Activated naive CD4-positive, alpha-beta T cell treated with anti-CD3 and anti-CD28 coated beads, Interleukin-2, amount 10 ng/mL, durations not matched to agents 7 days and 5 days (primary cell): ENCODE measurements at regions not wholly inside any gene's neighbourhood (a gene's known extent, or its start where the extent isn't known, plus 50 kb on each side); places are given as distances from the start of the nearest gene placed in this dataset.
A peak's percentile ranks its signal among the peaks of the same experiment; 100 is the strongest.
"Not testable (repeated sequence)": the region's sequence is repeated elsewhere in the genome, so short reads cannot be mapped to it uniquely, and the experiment has no call there.

ENCODE experiments used
- CTCF ChIA-PET: fragments of 350-600 bp; sonication (Branson Sonifier 250); formaldehyde crosslinking; loops from one replicate; lab custom pipeline; 2021; ENCODE audit warnings: antibody characterized with exemption; lab: Charles Lee
- DNase-seq: peaks from one replicate; pipeline ENCODE4 v3.0.0-alpha.2; 2020
- H3K27ac Mint-ChIP-seq: one replicate; pipeline ENCODE4 v1.8.0; 2021; ENCODE audit warnings: mild to moderate bottlenecking, moderate library complexity, mixed read lengths
- H3K27me3 Mint-ChIP-seq: one replicate; pipeline ENCODE4 v1.8.0; 2021; ENCODE audit warnings: mild to moderate bottlenecking, mixed read lengths
- H3K36me3 Mint-ChIP-seq: one replicate; pipeline ENCODE4 v1.8.0; 2021; ENCODE audit warnings: mixed read lengths
- H3K4me1 Mint-ChIP-seq: one replicate; pipeline ENCODE4 v1.8.0; 2021; ENCODE audit warnings: mixed read lengths
- H3K4me3 Mint-ChIP-seq: one replicate; pipeline ENCODE4 v1.8.0; 2021; ENCODE audit warnings: mild to moderate bottlenecking, moderate library complexity, mixed read lengths
- H3K9me3 Mint-ChIP-seq: one replicate; pipeline ENCODE4 v1.8.0; 2021; ENCODE audit warnings: mixed read lengths

DNA sequence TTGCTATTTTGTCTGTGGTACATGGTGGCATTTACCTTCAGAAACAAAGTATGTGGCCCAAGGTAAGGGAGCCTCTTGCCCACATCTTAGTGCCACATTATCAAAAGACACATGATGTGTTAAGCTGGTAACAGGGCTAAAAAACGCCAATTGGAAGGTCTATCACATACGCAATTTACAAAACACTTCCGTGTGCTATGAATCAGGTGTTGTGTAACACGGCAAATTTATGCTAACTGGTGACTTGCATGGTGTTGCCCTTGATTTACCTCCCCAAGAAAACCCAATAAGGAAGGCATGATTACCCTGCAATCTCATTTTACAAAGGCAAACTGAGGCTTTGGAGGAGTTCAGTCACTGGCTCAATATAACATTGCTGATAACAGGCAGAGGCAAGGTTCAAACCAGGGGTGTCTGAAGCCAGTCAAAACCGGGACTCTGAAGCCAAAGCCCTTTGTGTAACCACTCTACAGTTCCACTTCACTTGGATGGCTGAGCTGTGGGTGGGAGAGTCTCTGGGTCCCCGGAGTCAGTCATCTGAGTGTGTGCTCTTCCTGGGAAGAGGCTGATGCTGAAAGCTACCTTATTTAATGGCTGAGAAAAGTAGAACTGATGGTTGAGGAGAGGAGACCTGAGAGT is 103.9 kb upstream of the BCL6 start:
- H3K9me3 Mint-ChIP-seq: peaks cover 31% of the 10 kb centered on the region
- no peak for DNase-seq
- H3K4me3 Mint-ChIP-seq: no peak overlapping the region
- no peak overlapping the region for H3K27ac Mint-ChIP-seq
- peaks cover 12% of the 10 kb centered on the region for H3K4me1 Mint-ChIP-seq
- H3K36me3 Mint-ChIP-seq: peaks cover 9% of the 10 kb centered on the region
- peaks cover 4% of the 10 kb centered on the region for H3K27me3 Mint-ChIP-seq
- CTCF ChIA-PET: interaction anchor here (1.2 kb wide), 1 partner anchor 12 kb away, joined by 3 read pairs; no protein-coding TSS in a partner anchor

DNA sequence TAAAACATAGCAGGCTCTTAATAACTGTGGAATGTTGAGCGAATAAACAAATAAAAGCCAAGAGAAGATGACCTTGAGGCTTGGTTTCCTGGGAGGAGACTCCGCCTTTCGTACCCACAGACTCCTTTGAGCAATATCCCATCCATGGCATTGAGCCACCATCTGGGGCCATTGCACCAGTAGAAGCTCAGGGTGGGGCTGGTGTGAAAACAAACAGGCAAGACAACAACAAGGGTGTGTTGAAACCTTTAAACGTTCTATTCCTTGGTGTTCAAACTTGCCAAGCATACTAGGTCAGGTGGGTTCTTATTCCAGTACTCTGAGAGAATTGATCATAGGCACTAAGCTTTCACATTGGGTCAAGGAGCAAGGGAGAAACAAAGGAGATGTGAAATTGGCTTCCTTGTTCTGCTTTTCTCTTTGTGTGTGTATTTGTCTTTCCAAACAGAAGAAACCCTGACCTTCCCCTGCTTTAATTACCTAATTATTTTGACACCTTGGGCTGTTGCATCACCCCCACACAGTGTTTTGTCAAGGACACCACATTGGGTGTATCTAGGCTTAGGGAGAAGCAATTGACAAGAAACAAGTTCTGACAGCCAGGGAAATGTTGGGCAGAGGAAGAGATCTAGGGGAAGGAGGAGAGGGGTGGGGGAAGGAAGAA is 105.1 kb upstream of the BCL6 start:
- Mint-ChIP-seq H3K27ac (no peak overlapping the region), H3K36me3 (peaks cover 9% of the 10 kb centered on the region), H3K9me3 (peaks cover 31% of the 10 kb centered on the region), H3K4me1 (peaks cover 12% of the 10 kb centered on the region), H3K4me3 (no peak overlapping the region), H3K27me3 (peaks cover 4% of the 10 kb centered on the region)
- CTCF ChIA-PET: no interaction called here
- no peak for DNase-seq

DNA sequence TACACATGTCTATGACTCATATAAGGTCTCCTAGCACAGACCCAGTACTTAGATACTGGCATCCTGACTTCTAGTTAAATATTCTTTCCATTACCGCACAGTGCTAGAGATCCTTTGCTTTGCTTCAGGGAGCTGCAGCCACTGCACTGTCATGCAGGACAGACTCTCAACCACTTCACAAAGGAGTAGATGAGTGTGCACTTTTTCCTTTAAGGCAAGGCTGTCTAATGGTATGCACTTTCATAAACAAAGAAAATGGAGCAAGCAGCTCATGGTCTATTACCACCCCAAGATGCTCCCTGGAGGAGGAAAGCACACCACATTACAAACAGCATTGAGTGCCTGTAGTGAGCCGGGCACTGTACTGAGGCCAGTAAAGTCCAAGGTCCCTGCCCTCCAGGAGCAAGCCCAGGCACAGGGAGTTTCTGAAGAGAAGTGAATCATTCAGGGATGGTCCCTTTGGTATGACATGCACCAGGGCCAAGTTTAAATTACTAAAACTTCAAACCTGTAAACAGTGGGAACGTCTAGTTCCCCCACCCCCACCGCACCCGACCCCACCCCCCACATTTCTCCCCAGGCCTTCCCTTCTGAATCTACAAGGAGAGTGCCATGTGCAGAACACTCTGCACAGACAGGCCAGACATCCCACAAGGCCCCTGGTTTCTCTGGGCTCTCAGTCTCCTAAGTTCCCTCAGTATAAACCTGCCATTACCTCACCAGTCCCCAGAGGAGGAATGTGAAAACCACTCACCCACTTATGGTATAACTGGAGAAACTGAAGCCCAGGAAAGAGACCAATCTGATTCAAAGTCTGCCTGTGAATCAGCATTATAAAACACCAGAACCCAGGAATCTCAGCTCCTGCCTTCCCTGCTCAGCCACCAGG is 107.8 kb upstream of the BCL6 start:
- Mint-ChIP-seq H3K4me1 (peaks cover 10% of the 10 kb centered on the region), H3K36me3 (peaks cover 20% of the 10 kb centered on the region), H3K27ac (peak overlapping the region; percentile 43), H3K27me3 (no peaks in the 10 kb centered on the region), H3K4me3 (no peak overlapping the region), H3K9me3 (peaks cover 35% of the 10 kb centered on the region)
- DNase-seq: no peak
- CTCF ChIA-PET: no interaction called here

DNA sequence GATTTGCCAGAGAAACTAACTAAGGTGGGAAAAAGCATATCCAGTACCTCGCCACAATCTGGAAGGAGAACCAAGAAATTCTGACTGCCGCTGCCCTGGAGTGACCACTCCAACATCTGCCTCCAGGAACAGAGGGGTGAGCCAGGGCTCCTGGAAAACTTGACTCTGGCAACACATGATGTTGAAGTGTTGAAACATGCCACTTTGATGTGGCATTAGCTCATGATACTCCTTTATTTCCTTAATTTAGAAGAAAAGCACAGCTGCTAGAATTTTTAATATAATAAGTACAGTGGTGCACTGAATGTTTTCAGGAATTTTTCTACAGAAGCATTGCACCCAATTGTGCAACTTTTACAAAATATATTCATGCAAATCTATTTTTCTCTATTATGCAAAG is 109.9 kb upstream of the BCL6 start:
- H3K9me3 Mint-ChIP-seq: peaks cover 33% of the 10 kb centered on the region
- no peak for DNase-seq
- no peak overlapping the region for H3K27ac Mint-ChIP-seq
- no peaks in the 10 kb centered on the region for H3K27me3 Mint-ChIP-seq
- peaks cover 22% of the 10 kb centered on the region for H3K36me3 Mint-ChIP-seq
- CTCF ChIA-PET: no interaction called here
- H3K4me3 Mint-ChIP-seq: no peak overlapping the region
- peaks cover 3% of the 10 kb centered on the region for H3K4me1 Mint-ChIP-seq

DNA sequence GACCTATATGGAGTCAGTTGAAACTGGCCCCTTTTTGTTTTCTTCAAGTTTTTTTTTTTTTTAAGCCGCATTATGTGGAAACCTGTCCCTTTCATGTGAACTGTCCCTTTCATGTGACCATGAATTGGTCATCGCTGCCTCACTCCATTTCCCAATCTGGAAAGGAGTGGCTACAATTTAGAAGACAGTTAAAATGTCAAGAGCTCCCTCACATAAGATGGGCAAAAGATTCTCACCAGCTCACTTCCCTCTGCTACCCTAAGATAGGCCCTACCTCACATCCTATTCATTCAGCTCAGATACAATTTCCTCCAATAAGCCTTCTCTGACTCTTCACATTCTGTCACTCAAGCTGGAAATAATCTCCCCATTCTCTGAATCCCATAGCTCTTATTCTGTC is 111.3 kb upstream of the BCL6 start:
- peaks cover 3% of the 10 kb centered on the region for H3K4me1 Mint-ChIP-seq
- H3K27ac Mint-ChIP-seq: no peak overlapping the region
- peaks cover 26% of the 10 kb centered on the region for H3K36me3 Mint-ChIP-seq
- H3K27me3 Mint-ChIP-seq: no peaks in the 10 kb centered on the region
- CTCF ChIA-PET: interaction anchor here (0.6 kb wide), 1 partner anchor 109 kb away, joined by 3 read pairs; no protein-coding TSS in a partner anchor
- no peak for DNase-seq
- H3K4me3 Mint-ChIP-seq: no peak overlapping the region
- H3K9me3 Mint-ChIP-seq: peaks cover 40% of the 10 kb centered on the region

DNA sequence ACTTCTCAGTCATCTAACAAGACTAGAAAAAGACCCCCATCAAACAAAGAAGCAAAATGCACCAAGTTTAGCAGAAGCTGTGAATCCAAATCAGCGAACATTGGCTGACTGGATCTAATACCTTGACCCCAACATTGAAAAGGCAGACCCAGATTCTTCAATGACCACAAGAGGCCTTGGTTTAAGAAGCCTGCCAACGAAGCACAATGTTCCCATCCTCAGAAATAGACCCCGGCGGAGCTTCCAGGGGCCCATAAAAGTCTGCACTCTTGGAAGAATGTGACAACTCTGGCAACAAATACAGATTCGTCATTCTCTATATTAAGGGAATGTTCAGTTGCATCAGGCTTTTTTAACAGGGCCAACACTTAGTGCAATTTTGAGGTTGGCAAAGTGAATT is 112.8 kb upstream of the BCL6 start:
- CTCF ChIA-PET: interaction anchor here (1.4 kb wide), 1 partner anchor 12 kb away, joined by 5 read pairs; no protein-coding TSS in a partner anchor
- Mint-ChIP-seq H3K4me1 (peaks cover under 1% of the 10 kb centered on the region), H3K4me3 (no peak overlapping the region), H3K36me3 (peaks cover 30% of the 10 kb centered on the region), H3K27ac (no peak overlapping the region), H3K27me3 (no peaks in the 10 kb centered on the region), H3K9me3 (peaks cover 31% of the 10 kb centered on the region)
- no peak for DNase-seq

DNA sequence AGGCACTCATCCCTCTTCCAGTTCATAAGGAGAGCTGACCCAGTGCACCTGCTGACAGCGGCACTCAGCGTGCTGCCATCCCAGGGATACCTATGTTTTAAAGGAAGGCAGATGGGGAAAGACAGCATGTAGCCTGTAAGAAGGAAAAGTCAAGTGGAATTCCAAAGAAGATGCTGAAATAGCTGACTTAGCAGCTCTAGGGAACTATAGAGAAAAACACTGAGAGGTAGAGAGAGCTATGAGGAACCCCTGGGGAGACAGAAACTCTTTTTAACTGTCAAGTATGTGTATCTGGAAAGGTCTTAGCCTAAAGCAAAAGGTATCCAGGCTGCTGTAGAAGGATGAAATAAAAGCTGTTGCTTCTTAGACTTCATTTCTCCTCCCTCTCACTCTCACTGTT is 113.4 kb upstream of the BCL6 start:
- Mint-ChIP-seq H3K27me3 (no peaks in the 10 kb centered on the region), H3K9me3 (peaks cover 26% of the 10 kb centered on the region), H3K4me3 (no peak overlapping the region), H3K27ac (no peak overlapping the region), H3K4me1 (no peaks in the 10 kb centered on the region), H3K36me3 (peaks cover 30% of the 10 kb centered on the region)
- CTCF ChIA-PET: interaction anchor here (0.6 to 1.4 kb wide), 2 partner anchors 10 to 11 kb away, joined by 4 to 5 read pairs; no protein-coding TSS in a partner anchor
- DNase-seq: no peak

DNA sequence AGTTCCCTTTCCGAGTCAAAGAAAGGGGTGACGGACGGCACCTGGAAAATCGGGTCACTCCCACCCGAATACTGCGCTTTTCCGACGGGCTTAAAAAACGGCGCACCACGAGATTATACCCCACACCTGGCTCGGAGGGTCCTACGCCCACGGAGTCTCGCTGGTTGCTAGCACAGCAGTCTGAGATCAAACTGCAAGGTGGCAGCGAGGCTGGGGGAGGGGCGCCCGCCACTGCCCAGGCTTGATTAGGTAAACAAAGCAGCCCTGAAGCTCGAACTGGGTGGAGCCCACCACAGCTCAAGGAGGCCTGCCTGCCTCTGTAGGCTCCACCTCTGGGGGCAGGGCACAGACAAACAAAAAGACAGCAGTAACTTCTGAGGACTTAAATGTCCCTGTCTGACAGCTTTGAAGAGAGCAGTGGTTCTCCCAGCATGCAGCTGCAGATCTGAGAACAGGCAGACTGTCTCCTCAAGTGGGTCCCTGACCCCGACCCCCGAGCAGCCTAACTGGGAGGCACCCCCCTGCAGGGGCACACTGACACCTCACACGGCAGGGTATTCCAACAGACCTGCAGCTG is 117.5 kb upstream of the BCL6 start:
- H3K36me3 Mint-ChIP-seq: peaks cover 27% of the 10 kb centered on the region
- CTCF ChIA-PET, H3K27ac Mint-ChIP-seq, H3K4me1 Mint-ChIP-seq, H3K27me3 Mint-ChIP-seq, H3K4me3 Mint-ChIP-seq, DNase-seq: not testable (repeated sequence)
- peaks cover 24% of the 10 kb centered on the region for H3K9me3 Mint-ChIP-seq

DNA sequence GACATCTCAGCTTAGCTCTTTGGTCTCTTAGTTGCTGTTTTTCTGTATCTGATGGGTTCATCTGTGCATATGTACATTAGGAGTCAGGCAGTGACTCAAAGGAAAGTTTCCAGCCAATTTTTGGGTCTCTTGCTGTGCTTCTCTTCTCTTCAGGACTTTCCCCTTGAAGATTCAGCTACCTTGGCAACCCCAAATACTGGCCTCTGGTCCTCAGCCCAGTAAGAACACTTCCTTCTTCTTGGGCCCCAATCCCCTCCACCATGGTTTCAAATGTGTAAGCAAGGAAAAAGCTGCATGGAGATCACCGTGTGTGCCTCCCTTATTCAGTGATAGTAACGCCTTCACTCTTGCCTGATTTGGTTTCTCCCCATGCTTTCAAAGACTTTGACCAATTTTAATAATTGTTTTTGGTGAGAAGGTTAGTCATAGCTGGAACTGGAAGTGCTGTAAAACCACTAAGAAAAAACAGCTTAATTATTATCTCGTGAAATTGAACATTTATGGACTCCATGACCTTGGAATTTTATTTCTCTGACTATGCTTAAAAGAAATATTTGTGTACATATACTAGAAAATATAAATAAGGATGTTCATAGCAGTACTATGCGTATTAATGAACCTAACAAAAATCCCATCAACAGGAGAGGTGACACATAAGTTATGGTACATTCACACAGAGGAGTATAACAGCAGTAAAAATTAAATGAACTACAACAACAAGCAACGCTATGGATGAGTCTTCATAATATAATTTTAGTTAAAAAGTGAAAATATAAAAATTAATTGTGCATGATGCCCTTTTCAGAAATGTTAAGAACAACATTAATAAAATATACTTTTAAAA is 125.3 kb upstream of the BCL6 start:
- H3K9me3 Mint-ChIP-seq: no peaks in the 10 kb centered on the region
- H3K4me3 Mint-ChIP-seq: no peak overlapping the region
- no peak for DNase-seq
- H3K36me3 Mint-ChIP-seq: peaks cover 1% of the 10 kb centered on the region
- CTCF ChIA-PET: interaction anchor here (0.6 to 1.1 kb wide), 4 partner anchors 12 to 130 kb away, joined by 3 to 5 read pairs (median 4); no protein-coding TSS in a partner anchor
- H3K4me1 Mint-ChIP-seq: peaks cover 5% of the 10 kb centered on the region
- H3K27me3 Mint-ChIP-seq: no peaks in the 10 kb centered on the region
- H3K27ac Mint-ChIP-seq: no peak overlapping the region

DNA sequence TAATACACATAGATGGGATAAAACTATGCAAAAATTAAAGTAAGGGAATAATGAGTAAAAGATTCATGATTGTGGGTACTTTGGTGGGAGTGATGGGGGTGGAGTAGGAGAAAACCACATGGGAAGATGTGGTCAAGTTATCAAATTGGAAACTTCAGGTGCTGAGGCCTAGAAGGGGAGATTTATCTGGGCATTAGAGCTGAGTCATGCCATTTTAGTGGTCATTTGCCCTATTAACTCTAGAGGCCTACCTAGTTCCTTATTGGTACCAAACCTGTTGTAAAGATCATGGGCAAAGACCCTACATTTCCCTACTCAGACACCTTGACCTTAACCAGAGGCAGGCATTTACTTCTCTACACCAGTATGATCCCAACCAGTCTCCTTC is 125.9 kb upstream of the BCL6 start:
- no peak for DNase-seq
- Mint-ChIP-seq H3K4me3 (no peak overlapping the region), H3K36me3 (peaks cover 1% of the 10 kb centered on the region), H3K27ac (no peak overlapping the region), H3K9me3 (no peaks in the 10 kb centered on the region), H3K4me1 (peaks cover 5% of the 10 kb centered on the region), H3K27me3 (no peaks in the 10 kb centered on the region)
- CTCF ChIA-PET: interaction anchor here (0.6 to 1.1 kb wide), 2 partner anchors 121 to 130 kb away, joined by 3 to 4 read pairs; no protein-coding TSS in a partner anchor

DNA sequence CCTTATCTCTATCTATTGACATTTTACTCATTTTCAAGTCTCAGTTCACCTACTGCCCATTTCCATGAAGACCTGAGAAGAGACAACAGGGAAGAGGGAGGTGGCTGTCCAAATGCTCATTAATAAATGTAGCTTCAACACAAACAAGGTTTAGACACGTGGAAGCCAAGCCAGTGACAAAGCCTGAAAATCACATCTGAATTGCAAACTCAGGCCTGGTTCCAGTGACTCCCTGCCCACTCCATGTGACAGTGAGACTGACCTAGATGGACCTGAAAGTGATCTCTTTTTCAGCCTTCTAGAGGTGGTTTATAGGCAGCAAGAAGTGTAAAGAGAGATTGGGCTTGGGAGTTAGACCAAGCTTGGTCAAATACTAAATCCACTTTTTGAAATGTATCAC is 126.6 kb upstream of the BCL6 start:
- no peaks in the 10 kb centered on the region for H3K27me3 Mint-ChIP-seq
- H3K27ac Mint-ChIP-seq: no peak overlapping the region
- H3K4me1 Mint-ChIP-seq: peaks cover 5% of the 10 kb centered on the region
- no peak for DNase-seq
- no peaks in the 10 kb centered on the region for H3K9me3 Mint-ChIP-seq
- H3K4me3 Mint-ChIP-seq: no peak overlapping the region
- CTCF ChIA-PET: no interaction called here
- H3K36me3 Mint-ChIP-seq: peaks cover 1% of the 10 kb centered on the region

DNA sequence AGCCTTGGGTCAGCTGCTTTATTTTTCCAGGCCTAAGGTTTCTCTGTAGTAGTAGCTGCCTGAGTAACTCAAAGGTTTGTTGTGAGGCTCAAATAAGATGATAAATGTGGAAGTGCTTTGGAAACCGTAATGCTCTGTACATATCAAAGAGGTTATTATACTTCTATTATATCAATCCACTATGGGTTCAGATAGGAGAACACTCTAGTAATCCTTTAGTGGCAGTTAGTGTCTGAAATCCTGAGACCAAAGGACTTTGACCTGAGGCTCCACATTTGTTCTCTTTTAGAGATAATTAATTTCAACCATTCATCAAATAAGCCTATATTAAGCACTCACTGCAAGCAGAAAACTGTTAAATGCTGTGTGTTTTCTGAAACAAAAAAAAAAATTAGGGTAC is 128.6 kb upstream of the BCL6 start:
- Mint-ChIP-seq H3K9me3 (no peaks in the 10 kb centered on the region), H3K27me3 (no peaks in the 10 kb centered on the region), H3K27ac (no peak overlapping the region), H3K36me3 (no peaks in the 10 kb centered on the region), H3K4me3 (no peak overlapping the region), H3K4me1 (peaks cover 4% of the 10 kb centered on the region)
- no peak for DNase-seq
- CTCF ChIA-PET: no interaction called here

DNA sequence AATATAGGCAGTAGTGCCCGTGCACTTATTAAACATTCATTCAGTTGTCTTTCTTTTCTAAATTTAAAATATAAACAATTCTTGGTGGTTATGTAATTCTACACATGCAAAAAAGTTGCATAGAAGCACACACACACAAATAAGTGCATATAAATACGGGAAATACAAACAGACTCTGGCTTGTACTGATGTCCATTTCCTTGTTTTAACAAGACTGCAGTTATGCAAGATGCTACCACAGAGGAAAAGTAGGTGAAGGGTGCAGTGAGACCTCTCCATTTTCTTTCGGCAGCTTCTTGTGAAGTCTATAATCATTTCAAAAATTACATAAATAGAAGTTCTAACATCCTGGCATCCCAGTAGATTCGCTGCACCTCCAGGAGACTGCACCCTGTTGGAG is 130.6 kb upstream of the BCL6 start:
- Mint-ChIP-seq H3K36me3 (no peaks in the 10 kb centered on the region), H3K4me3 (no peak overlapping the region), H3K27me3 (no peaks in the 10 kb centered on the region), H3K4me1 (no peaks in the 10 kb centered on the region), H3K27ac (no peak overlapping the region), H3K9me3 (no peaks in the 10 kb centered on the region)
- DNase-seq: no peak
- CTCF ChIA-PET: no interaction called here
